ENCODE measurements at regions not wholly inside any gene's neighbourhood (a gene's known extent, or its start where the extent isn't known, plus 50 kb on each side); places are given as distances from the start of the nearest gene placed in this dataset.

GRCh38 chr4:25569716-25570115 is 85.9 kb upstream of the SLC34A2 start:
- no peak for DNase-seq (ENCODE audit: low spot score)
- no peak for ATAC-seq
- no peaks in the 10 kb centered on the region for H3K36me3 Mint-ChIP-seq
- H3K27me3 Mint-ChIP-seq: no peaks in the 10 kb centered on the region
- H3K9me3 Mint-ChIP-seq: no peaks in the 10 kb centered on the region
- no peak overlapping the region for H3K4me3 Mint-ChIP-seq
- H3K4me1 Mint-ChIP-seq (ENCODE audit: low read depth in 2 of 2): no peaks in the 10 kb centered on the region
- no peak overlapping the region for H3K27ac Mint-ChIP-seq

GRCh38 chr4:25575611-25576010 is 80.0 kb upstream of the SLC34A2 start:
- Mint-ChIP-seq H3K36me3 (no peaks in the 10 kb centered on the region), H3K4me1 (ENCODE audit: low read depth in 2 of 2) (no peaks in the 10 kb centered on the region), H3K4me3 (no peak overlapping the region), H3K27me3 (peaks cover 0 to 17% of the 10 kb centered on the region in 2 donors), H3K27ac (no peak overlapping the region), H3K9me3 (no peaks in the 10 kb centered on the region)
- no peak for DNase-seq (ENCODE audit: low spot score)
- ATAC-seq: no peak

DNA sequence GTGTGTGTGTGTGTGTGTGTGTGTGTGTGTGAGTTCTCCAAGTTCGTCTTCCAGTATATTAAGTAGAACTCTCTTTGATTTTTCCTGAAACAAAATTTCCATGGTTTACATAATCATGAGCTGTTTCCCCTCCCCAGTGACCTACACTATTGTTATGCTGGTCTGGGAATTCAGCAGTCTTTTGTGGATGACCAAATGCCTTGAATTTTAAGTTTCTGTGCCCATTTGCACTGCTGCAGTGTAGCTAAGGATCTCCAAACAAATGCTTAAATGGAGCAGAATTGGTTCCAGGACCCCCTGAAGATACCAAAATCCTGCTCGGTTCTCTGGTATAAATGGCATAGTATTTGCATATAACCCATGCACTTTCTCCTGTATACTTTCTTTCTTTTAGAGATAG is 77.2 kb upstream of the SLC34A2 start:
- Mint-ChIP-seq H3K4me3 (no peak overlapping the region), H3K36me3 (no peaks in the 10 kb centered on the region), H3K4me1 (ENCODE audit: low read depth in 2 of 2) (no peaks in the 10 kb centered on the region), H3K27ac (no peak overlapping the region), H3K9me3 (no peaks in the 10 kb centered on the region), H3K27me3 (peaks cover 0 to 17% of the 10 kb centered on the region in 2 donors)
- DNase-seq (ENCODE audit: low spot score): no peak
- no peak for ATAC-seq

GRCh38 chr4:25580633-25581467 is 74.8 kb upstream of the SLC34A2 start:
- DNase-seq (ENCODE audit: low spot score): no peak
- no peak overlapping the region for H3K4me3 Mint-ChIP-seq
- no peaks in the 10 kb centered on the region for H3K4me1 Mint-ChIP-seq (ENCODE audit: low read depth in 2 of 2)
- no peaks in the 10 kb centered on the region for H3K9me3 Mint-ChIP-seq
- peak; percentile 24 to 38 for ATAC-seq
- no peak overlapping the region for H3K27ac Mint-ChIP-seq
- H3K36me3 Mint-ChIP-seq: no peaks in the 10 kb centered on the region
- H3K27me3 Mint-ChIP-seq: peaks cover 0 to 13% of the 10 kb centered on the region in 2 donors

DNA sequence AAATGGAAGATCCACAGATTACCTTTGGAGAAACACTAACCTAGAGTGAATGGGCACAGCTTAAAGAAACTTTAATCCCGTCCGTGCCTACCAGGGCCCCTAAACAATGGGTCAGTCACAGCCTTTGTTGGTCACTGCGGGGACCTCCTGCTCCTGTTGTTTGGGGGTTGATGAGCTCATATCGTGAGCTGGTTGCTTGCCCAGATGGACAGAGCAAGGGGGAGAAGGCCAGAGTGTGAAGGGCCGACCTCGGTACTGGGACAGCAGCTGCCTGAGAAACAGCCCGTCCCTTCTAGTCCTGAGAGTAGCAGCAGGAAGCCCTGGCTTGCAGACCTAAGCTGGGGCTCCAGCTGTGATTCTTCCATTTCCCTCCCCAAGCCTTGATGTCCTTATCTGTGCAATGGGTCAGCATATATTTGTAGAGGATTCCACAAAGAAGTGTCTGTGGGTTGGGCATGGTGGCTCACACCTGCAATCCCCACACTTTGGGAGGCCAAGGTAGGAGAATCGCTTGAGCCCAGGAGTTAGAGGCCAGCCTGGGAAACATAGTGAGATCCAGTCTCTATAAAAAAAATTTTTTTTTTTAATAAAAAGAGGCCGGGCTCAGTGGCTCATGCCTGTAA is 69.6 kb upstream of the SLC34A2 start:
- H3K27me3 Mint-ChIP-seq: peaks cover 0 to 8% of the 10 kb centered on the region in 2 donors
- H3K4me3 Mint-ChIP-seq: no peak overlapping the region
- DNase-seq (ENCODE audit: low spot score) (no peak), ATAC-seq (no peak)
- H3K4me1 Mint-ChIP-seq (ENCODE audit: low read depth in 2 of 2): no peaks in the 10 kb centered on the region
- no peak overlapping the region for H3K27ac Mint-ChIP-seq
- no peaks in the 10 kb centered on the region for H3K9me3 Mint-ChIP-seq
- H3K36me3 Mint-ChIP-seq: no peaks in the 10 kb centered on the region

GRCh38 chr4:25588206-25588605 is 67.4 kb upstream of the SLC34A2 start:
- DNase-seq (ENCODE audit: low spot score): no peak
- peaks cover 0 to 8% of the 10 kb centered on the region in 2 donors for H3K27me3 Mint-ChIP-seq
- H3K4me3 Mint-ChIP-seq: no peak overlapping the region
- no peaks in the 10 kb centered on the region for H3K9me3 Mint-ChIP-seq
- no peaks in the 10 kb centered on the region for H3K4me1 Mint-ChIP-seq (ENCODE audit: low read depth in 2 of 2)
- ATAC-seq: peak in 1 of 2 donors; percentile 23
- H3K27ac Mint-ChIP-seq: no peak overlapping the region
- H3K36me3 Mint-ChIP-seq: no peaks in the 10 kb centered on the region

GRCh38 chr4:25590171-25590570 is 65.5 kb upstream of the SLC34A2 start:
- H3K27ac Mint-ChIP-seq: no peak overlapping the region
- no peaks in the 10 kb centered on the region for H3K36me3 Mint-ChIP-seq
- ATAC-seq: no peak
- H3K9me3 Mint-ChIP-seq: no peaks in the 10 kb centered on the region
- no peaks in the 10 kb centered on the region for H3K4me1 Mint-ChIP-seq (ENCODE audit: low read depth in 2 of 2)
- H3K27me3 Mint-ChIP-seq: peaks cover 0 to 14% of the 10 kb centered on the region in 2 donors
- no peak overlapping the region for H3K4me3 Mint-ChIP-seq
- DNase-seq (ENCODE audit: low spot score): no peak

DNA sequence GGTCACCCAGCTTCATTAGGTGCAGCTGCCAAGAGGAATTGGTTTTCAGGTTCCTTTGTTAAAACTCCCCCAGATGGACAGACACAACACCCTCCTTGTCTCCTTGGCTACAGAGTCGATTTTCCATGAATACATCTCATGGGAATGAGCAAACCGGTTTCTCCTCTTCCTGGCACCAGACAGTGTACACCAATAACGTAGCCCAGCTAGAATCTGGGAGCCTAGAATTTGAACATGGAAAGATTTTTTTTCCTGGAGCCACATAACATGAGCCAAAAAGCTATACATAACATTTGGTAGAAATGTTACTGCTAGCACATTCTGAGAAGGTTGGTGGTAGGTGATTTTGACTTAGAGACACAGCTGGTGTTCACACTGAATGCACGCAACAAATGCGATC is 62.9 kb upstream of the SLC34A2 start:
- H3K4me3 Mint-ChIP-seq: no peak overlapping the region
- H3K27ac Mint-ChIP-seq: no peak overlapping the region
- no peak for ATAC-seq
- peaks cover 0 to 10% of the 10 kb centered on the region in 2 donors for H3K27me3 Mint-ChIP-seq
- no peaks in the 10 kb centered on the region for H3K4me1 Mint-ChIP-seq (ENCODE audit: low read depth in 2 of 2)
- H3K9me3 Mint-ChIP-seq: peaks cover 3% of the 10 kb centered on the region
- peaks cover 10% of the 10 kb centered on the region for H3K36me3 Mint-ChIP-seq
- DNase-seq (ENCODE audit: low spot score): no peak
